Caki2 (cell line): ENCODE measurements at regions not wholly inside any gene's neighbourhood (a gene's known extent, or its start where the extent isn't known, plus 50 kb on each side); places are given as distances from the start of the nearest gene placed in this dataset.

Experiments used
- DNase-seq: peaks from one replicate; pipeline ENCODE4 v3.0.0-alpha.2; 2015; ENCODE audit warnings: low read depth
- in situ Hi-C: cut with HindIII; loops from 2 replicates; pipeline ENCODE4 v1.10.0; 2016; ENCODE audit warnings: low sequenced_read_pairs, low pct_unique_long_range_greater_than_20kb, mixed read lengths

DNA sequence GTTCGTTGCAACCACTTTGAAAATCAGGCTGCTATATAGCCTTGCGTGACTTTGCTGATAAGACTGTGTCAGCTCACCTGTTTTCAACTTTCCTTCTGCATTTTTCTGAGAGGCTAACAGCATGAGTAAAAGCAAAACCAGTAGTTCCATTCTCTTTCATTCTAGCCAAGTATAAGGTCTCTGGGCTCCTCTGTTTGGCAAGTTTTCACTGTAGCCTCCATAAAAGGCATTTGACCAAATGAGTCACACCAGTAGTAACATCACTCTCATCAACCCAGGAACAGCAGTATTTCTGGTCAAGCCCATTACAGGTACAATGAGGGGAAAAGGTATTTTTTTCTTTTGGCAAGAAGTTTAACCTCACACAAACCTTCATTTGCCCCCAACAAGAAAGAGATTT, 1149.8 kb upstream of the MIR17HG start:
- DNase-seq: no peak
- in situ Hi-C loops: no loop called here

DNA sequence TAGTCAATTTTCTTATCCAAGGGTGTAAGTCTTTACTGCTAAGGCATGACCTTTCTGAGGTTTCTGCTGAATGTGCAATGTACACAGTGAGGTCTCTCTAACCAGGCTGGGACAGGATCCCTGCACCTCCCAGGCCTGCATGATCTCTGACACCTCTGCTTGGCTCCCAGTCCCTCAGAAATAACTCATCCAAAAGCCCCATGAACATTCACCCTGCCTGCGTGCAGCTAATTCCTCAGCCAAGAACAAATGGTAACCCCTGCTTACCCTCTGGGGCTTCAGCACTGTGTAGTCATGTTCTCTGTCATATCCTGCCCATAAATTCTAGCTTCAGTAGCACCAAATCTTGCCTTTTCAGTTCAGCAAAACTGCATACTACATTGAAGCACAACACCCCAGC, 1146.3 kb upstream of the MIR17HG start:
- in situ Hi-C loops: no loop called here
- no peak for DNase-seq

DNA sequence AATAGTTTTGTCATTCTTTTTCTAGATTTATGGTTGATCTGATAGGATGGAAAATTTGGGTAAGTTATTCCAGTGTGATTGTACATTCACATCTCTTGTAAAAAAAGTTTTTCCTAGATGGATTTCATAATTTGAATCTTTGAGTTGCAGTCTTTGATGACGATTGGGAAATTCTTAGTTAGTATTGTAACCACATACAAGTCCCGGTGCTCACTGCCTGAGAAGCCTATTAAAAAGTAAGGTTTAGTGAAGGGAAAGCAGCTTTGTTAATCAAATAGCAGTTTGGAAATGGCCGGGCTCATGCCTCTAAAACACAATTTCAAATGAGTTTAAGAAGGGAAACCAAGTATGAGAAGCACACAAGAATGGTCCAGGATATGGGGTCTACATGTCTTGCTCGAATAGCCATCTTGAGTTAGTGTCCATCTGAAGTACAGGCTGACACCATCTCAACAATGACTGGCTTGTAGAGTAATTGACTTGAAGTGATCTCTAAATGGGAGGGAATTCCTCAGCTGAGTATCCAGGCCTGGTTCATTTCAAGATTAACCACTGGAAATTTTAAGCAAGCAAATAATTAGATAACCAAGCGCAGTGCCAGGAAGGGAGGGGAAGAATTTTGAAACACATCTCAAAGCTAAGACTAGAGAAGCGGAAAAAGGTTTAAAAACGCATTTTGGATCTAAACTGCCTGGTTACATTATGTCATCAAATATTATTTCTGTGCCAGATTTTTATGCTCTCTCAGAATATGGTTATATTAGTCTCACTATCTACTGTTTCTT, 1145.6 kb upstream of the MIR17HG start:
- in situ Hi-C loops: no loop called here

DNA sequence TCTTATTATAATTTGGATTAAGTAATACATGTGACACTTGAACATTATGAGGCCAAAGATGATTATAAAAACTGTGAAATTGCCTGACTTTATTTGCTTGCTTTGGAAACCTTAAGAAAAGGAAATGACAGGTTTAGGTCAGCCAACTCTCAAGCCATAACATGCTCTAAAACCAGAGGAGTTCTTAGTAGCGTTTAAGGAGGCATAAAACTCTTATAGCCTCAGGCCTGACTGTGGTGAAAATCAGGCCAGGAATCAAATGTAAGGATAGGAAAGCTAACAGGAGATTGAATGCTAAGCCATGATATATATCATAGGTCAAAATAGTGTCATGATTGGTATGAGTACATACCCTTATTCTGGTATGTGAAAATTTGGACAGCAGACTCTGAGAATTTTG, 1142.4 kb upstream of the MIR17HG start:
- no peak for DNase-seq
- in situ Hi-C loops: no loop called here

More for the DNA sequence above, 1145.6 kb upstream of the MIR17HG start:
- no peak for DNase-seq

DNA sequence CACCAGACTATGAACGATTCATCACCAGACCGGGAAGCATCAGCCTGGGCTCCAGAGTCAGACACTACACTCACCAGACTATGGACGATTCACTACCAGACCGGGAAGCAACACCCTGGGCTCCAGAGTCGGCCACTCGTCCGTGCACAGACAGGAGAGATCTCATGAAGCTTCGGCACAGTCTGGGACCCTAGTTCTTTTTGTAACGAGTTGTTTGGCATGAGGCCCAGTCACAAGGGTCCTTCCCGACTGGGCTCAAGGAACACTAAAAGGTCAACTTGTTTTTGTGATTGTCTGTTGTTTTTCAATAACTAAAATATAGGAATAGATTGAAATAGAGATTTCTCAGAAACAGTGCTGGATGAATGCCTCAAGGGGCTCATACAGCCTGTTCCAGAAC, 1141.6 kb upstream of the MIR17HG start:
- in situ Hi-C loops: no loop called here
- no peak for DNase-seq

DNA sequence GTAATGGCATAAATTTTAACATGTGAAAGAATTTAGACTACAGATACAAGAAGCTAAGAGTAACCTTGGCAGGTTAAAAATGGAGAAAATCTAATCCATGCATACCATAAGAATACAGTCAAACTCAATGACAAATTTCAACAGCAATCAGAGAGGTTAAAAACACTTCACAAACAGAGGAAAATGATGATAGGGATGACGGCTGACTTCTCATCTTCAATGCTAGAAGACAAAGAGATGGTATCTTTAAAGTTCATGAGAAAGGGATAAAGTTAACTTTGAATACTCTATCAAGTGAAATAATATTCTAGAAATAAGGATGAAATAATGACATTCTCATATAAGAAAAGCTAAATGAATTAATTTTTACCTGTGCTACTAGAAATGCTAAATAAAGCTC, 1130.2 kb upstream of the MIR17HG start:
- DNase-seq: no peak
- in situ Hi-C loops: no loop called here

DNA sequence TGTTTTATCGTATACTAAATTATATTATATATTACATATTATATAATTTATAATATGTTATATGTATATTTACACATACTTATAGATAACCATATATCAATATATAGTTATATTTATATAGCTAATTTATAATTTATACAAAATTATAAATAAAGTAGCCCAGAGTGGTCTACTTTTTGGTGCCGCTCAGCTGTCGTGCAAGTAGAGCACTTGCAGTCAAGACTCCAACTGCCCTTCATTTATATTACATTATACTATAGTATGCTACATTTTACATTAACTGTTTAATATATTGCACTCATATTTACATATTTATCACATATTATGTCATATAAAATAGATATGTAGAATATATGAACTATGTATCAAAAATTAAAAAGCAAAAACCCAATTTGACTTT, 1124.7 kb upstream of the MIR17HG start:
- in situ Hi-C loops: no loop called here

DNA sequence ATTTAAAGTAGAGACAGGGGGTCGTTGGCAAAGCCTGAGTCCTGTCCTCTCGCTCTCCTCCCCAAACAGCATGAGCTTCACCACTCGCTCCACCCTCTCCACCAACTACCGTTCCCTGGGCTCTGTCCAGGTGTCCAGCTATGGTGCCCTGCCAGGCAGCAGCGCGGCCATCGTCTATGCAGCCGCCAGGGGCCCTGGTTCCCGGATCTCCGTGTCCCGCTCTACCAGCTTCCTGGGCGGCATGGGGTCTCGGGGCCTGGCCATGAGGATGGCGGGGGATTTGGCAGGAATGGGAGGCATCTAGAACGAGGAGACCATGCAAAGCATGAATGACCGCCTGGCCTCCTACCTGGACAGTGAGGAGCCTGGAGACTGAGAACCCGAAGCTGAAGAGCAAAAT, 1117.2 kb upstream of the MIR17HG start:
- DNase-seq: no peak
- in situ Hi-C loops: no loop called here

More for the DNA sequence above, 1124.7 kb upstream of the MIR17HG start:
- DNase-seq: no peak

DNA sequence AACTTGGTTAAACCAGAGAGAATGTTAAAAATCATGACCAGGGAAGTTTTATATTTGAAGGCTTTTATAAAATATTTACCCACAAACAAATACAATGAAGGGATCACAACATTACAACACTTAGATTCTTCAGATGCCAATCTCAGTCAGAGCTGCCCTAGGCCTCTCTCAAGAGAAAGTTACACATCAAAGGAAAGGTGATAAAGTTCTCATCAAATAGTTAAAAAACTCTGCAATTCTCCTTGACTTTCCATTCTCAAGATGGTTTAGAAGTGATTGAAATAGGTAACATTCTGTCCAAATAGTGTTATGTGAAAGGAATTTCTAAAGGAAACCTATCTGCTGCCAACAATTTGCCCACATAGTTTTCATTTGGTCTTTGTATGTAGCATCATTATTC, 1115.2 kb upstream of the MIR17HG start:
- no peak for DNase-seq
- in situ Hi-C loops: no loop called here

DNA sequence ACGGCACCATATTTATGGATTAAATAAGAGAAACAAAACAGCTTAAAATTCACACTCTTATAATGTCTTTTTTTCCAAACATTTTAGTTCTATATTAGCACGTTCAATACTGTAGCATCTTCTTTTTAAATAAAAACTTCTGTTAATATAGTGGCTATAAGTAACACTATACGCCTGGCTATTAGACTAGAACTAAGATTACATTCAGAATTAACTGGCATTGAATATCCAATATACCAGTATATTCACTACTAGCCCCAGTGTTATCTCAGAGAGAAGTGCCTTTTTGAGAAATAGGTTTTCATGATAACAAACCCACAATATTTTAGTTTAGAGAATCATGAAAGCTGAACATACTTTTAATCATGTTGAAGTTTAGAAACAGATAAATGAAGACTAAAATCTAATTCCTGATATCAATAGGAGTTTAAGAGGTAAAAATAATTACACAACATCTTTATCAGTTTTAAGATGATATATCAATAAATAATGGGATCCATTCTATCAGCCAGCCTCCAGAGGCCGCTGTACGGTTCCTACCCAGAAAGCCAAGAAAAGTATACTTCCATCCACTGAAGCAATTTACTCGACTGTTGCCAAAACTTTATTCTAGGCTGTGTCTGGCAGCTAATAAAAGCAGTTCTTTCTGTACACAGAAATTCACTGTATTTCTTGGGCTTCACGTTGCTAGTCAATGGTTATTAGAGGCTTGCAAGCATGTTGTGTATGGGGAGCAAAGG, 1113.4 kb upstream of the MIR17HG start:
- in situ Hi-C loops: no loop called here
- no peak for DNase-seq

DNA sequence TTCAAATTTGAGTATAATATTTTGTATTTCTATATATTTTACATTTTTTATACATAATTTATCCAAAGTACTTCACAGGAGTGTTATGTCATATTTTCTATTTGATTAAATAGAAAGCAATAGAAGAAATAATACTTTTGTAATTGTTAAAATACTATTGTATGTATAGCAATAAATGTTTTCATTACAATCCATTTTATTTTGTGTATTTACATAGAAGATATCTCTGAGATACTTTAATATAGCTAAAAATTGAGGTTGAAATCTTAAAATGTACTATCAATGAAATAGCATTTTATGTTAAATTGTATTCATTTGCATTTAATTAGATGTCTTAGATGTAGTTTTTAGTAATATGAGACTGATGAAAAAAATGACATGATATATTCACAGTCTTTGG, 1109.6 kb upstream of the MIR17HG start:
- in situ Hi-C loops: no loop called here
- DNase-seq: no peak

DNA sequence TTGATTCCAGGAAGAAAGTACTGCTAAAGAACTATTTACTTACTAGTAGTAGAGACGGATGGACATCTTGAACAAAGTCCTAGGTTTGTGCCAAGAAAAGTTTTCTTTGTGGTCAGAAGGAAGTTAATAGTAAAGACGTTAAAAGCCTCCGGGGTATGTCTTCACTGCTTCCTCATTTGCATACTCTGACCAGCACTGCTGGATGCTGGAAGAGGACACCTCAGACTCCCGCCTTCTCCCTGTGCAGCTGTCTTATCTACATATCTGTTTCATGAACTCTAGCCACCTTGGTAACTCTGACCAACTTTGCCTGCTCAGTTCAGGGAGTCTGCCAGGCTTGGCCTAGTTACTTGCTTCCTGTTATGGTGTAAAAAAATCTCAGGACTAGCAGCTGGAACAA, 1109.1 kb upstream of the MIR17HG start:
- DNase-seq: no peak
- in situ Hi-C loops: no loop called here

DNA sequence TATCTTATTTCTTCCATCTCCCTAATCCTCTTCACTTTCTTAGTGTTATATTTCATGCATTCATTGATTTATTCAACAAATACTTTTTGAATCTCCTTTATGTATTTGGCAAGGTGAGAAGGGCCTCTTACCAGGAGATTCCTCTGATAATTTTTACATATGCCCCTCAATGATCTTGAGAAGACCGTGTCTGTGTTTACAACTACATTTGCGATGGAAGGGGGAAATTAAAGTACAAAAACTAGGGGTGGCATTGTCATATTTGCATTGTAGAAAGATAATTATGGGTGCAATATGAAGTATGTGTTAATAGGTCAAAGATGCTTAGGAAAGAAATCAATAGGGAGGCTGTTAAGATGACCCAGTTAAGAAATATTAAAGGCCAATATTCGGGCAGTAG, 1108.4 kb upstream of the MIR17HG start:
- no peak for DNase-seq
- in situ Hi-C loops: no loop called here

DNA sequence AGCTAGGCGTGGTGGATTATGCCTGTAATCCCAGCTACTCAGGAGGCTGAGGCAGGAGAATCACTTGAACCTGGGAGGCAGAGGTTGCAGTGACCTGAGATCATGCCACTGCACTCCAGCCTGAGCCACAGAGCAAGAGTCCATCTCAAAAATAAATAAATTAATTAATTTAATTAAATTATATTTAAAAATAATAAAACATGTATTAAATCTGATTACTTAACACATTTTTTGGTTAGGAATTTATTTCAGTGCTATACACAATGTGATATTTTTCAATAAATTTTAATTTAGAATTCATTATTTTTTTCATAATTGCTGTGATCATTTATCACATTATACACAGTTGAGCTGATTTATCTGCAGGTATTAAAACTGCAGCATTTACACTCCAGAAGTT, 1101.5 kb upstream of the MIR17HG start:
- no peak for DNase-seq
- in situ Hi-C loops: no loop called here

DNA sequence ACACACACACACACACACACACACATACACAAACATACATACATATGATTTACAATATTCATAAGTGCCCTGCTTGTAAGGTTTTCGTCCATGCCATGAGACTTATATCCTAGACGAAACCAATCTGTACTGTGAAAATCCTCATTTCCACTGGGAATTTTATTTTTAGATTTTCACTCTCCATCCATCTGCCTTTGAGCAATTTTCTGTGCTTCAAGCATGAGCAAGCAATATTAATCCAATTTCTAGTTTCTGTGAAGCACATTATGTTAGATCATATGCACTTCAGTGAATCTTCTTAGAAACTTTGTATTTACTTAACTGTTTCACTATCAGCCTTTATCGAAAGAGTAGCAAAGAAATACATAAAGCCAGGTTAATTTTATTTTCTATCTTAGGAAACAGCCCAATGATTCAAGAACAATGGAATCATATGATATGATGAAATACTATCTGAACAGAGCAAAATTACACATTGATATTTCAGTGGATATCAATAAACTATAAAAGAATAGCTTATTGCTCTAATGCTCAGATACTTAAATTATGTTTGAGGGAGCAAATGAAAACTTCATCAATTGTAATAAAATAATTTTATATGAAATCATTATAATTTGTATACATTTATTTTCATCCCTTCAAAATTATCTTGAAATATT, 1100.7 kb upstream of the MIR17HG start:
- DNase-seq: no peak
- in situ Hi-C loops: no loop called here

DNA sequence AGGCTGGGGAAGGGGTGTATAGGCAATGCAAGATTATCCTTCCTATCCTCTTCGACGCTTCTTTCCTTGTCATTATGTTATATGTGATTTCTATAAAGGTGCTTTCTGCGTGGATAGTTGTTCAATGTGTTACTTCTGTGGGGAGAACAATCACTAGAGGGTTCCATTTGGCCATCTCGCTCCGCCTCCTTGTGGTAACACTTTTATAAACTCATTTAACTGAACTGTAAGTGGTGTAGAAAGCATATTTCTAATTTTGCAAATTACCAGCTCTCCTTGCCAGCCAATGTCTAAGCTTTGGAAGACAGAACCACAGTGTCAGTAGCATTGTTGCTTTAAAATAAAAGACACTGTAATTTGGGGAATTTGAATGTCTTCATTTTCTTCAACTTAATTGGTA, 1093.7 kb upstream of the MIR17HG start:
- in situ Hi-C loops: no loop called here
- DNase-seq: no peak

DNA sequence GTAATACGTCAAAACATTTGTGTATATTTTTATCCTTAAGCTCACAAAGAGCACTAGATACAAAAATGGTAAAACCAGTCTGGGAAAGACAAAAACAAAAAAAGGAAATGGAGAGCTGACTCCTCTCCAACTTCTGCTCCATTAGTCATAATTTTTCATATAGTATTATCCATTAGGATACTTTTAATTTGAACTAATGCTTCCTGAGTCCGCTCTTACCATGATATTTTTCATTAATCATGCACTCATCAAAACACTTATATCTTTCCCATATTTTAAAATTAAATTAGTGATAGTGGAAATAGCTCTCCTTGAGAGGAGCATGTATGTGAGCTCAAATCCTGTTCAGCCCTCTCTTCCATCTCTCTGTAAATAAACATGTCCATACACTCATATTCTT, 1093.0 kb upstream of the MIR17HG start:
- no peak for DNase-seq
- in situ Hi-C loops: no loop called here

DNA sequence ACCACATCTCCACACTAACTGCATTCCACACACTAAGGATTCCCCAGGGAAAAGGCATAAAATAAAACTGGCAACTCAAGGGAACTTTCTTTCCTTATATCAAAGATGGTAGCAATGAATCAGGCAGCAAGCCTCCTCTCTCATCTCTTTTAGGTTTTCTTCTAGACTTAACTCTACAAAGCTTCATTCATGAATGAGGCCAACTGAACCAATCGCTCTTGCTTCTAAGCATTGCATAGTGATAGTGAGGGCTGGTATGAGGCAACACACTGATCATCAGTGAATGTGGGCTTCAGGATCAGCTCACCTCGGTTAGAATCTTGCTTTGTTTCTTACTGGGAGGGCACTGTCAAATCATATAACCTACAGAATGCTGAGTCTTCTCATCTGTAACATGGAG, 1090.7 kb upstream of the MIR17HG start:
- in situ Hi-C loops: no loop called here
- DNase-seq: no peak

DNA sequence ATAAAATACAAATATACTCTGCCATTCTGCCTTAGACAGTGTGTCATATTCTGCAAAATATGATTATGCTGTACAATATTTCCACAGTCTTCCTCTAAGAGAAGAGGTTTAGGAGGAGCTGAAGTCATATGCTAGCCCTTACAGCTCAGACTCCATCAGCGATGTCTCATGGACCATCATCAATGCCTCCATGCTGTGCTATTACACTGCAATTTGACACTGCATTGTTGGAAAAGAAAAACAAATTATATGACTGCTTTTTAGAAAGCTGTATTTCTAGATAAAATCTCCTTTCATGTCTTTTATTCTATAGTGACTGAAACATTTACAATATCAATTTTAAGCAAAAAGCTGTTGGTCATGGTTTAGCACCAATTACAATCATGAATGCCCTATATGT, 1089.4 kb upstream of the MIR17HG start:
- in situ Hi-C loops: no loop called here
- DNase-seq: no peak
